WTC11 (cell line): ENCODE measurements at regions not wholly inside any gene's neighbourhood (a gene's known extent, or its start where the extent isn't known, plus 50 kb on each side); places are given as distances from the start of the nearest gene placed in this dataset.

Source experiments
- ATAC-seq: fragments of 200-7000 bp; cut with Tn5 transposase; 2 replicates; pipeline ENCODE4 v1.10.0; 2021; ENCODE audit warnings: mild to moderate bottlenecking, moderate library complexity
- CTCF ChIA-PET: fragments of 300-600 bp; sonication (Branson Sonifier 250); formaldehyde crosslinking; loops from one replicate; lab custom pipeline; 2021; ENCODE audit warnings: antibody characterized with exemption; lab: Charles Lee
- POLR2A ChIA-PET: fragments of 350-600 bp; sonication (Branson Sonifier 250); formaldehyde crosslinking; loops from one replicate; lab custom pipeline; 2021; ENCODE audit warnings: antibody characterized with exemption; lab: Charles Lee
- DNase-seq: peaks from one replicate; pipeline ENCODE4 v3.0.0; 2021; ENCODE audit warnings: low spot score
- H3K27ac Mint-ChIP-seq: 2 replicates; pipeline ENCODE4 v1.8.0; 2021; ENCODE audit warnings: mixed read lengths
- H3K27me3 Mint-ChIP-seq: 2 replicates; pipeline ENCODE4 v1.8.0; 2021; ENCODE audit warnings: low read depth, mild to moderate bottlenecking, moderate library complexity, mixed read lengths
- H3K36me3 Mint-ChIP-seq: 2 replicates; pipeline ENCODE4 v1.8.0; 2021; ENCODE audit warnings: mixed read lengths
- H3K4me1 Mint-ChIP-seq: 2 replicates; pipeline ENCODE4 v1.8.0; 2022; ENCODE audit warnings: mixed read lengths
- H3K4me3 Mint-ChIP-seq: 2 replicates; pipeline ENCODE4 v1.8.0; 2021; ENCODE audit warnings: mild to moderate bottlenecking, moderate library complexity, mixed read lengths
- H3K9me3 Mint-ChIP-seq: 2 replicates; pipeline ENCODE4 v1.8.0; 2021; ENCODE audit warnings: mixed read lengths
- ERG ChIP-seq: fragments of 250-450 bp; sonication (Bioruptor Pico); IDR thresholded peaks from 2 replicates; pipeline ENCODE4 v1.8.0; 2021; ENCODE audit warnings: mild to moderate bottlenecking
- ESRRA ChIP-seq: sonication (generic); formaldehyde crosslinking; IDR thresholded peaks from 2 replicates; pipeline ENCODE4 v1.8.1; 2022; ENCODE audit warnings: mild to moderate bottlenecking, missing genetic modification reagents, borderline replicate concordance
- GTF2I ChIP-seq: fragments of 250-450 bp; sonication (Bioruptor Pico); conservative IDR thresholded peaks from 2 replicates; pipeline ENCODE4 v1.4.0; 2021; ENCODE audit warnings: mild to moderate bottlenecking
- MYBL2 ChIP-seq: sonication (generic); formaldehyde crosslinking; IDR thresholded peaks from 2 replicates; pipeline ENCODE4 v1.8.1; 2023; ENCODE audit warnings: mild to moderate bottlenecking, moderate library complexity, missing genetic modification reagents
- NFATC4 ChIP-seq: fragments of 250-450 bp; sonication (Bioruptor Pico); IDR thresholded peaks from 2 replicates; pipeline ENCODE4 v1.9.0; 2021; ENCODE audit warnings: mild to moderate bottlenecking
- OVOL2 ChIP-seq: fragments of 250-450 bp; sonication (Bioruptor Pico); IDR thresholded peaks from 2 replicates; pipeline ENCODE4 v1.9.0; 2021; ENCODE audit warnings: mild to moderate bottlenecking, borderline replicate concordance
- RELA ChIP-seq: sonication (generic); formaldehyde crosslinking; IDR thresholded peaks from 2 replicates; pipeline ENCODE4 v1.8.1; 2022; ENCODE audit warnings: missing genetic modification reagents, mild to moderate bottlenecking, borderline replicate concordance
- SMAD3 ChIP-seq: sonication (generic); formaldehyde crosslinking; IDR thresholded peaks from 2 replicates; pipeline ENCODE4 v1.8.0; 2022; ENCODE audit warnings: missing genetic modification reagents, mild to moderate bottlenecking, borderline replicate concordance
- SMAD4 ChIP-seq: sonication (generic); formaldehyde crosslinking; IDR thresholded peaks from 2 replicates; pipeline ENCODE4 v1.8.0; 2022; ENCODE audit warnings: mild to moderate bottlenecking, missing genetic modification reagents
- STAT6 ChIP-seq: sonication (generic); formaldehyde crosslinking; conservative IDR thresholded peaks from 2 replicates; pipeline ENCODE4 v1.8.1; 2023; ENCODE audit warnings: mild to moderate bottlenecking, low read depth, missing genetic modification reagents, moderate library complexity
- ZNF219 ChIP-seq: sonication (generic); formaldehyde crosslinking; IDR thresholded peaks from 2 replicates; pipeline ENCODE4 v1.8.0; 2023; ENCODE audit warnings: missing genetic modification reagents, mild to moderate bottlenecking, borderline replicate concordance
- ZNF232 ChIP-seq: sonication (generic); formaldehyde crosslinking; IDR thresholded peaks from 2 replicates; pipeline ENCODE4 v1.8.0; 2022; ENCODE audit warnings: mild to moderate bottlenecking, missing genetic modification reagents
- ZNF396 ChIP-seq: fragments of 250-450 bp; sonication (Bioruptor Pico); IDR thresholded peaks from 2 replicates; pipeline ENCODE4 v1.8.0; 2021; ENCODE audit warnings: mild to moderate bottlenecking, moderate library complexity, borderline replicate concordance
- ZNF671 ChIP-seq: fragments of 250-450 bp; sonication (Bioruptor Pico); IDR thresholded peaks from 2 replicates; pipeline ENCODE4 v1.8.0; 2021; ENCODE audit warnings: mild to moderate bottlenecking
- TF ChIP-seq, protein P1 (sequence below): fragments of 250-450 bp; sonication (Bioruptor Pico); IDR thresholded peaks from 2 replicates; pipeline ENCODE4 v1.9.0; 2021; ENCODE audit warnings: moderate library complexity, mild to moderate bottlenecking, inconsistent platforms, borderline replicate concordance
- TF ChIP-seq, protein P2 (sequence below): fragments of 250-450 bp; sonication (Bioruptor Pico); IDR thresholded peaks from 2 replicates; pipeline ENCODE4 v2.1.2; 2022; ENCODE audit warnings: mild to moderate bottlenecking, moderate library complexity
- TF ChIP-seq, protein P3 (sequence below): fragments of 250-450 bp; sonication (Bioruptor Pico); conservative IDR thresholded peaks from 2 replicates; pipeline ENCODE4 v1.9.0; 2021; ENCODE audit warnings: mild to moderate bottlenecking
- TF ChIP-seq, protein P4 (sequence below): sonication (generic); formaldehyde crosslinking; IDR thresholded peaks from 2 replicates; pipeline ENCODE4 v1.8.1; 2022; ENCODE audit warnings: mild to moderate bottlenecking, moderate library complexity, missing genetic modification reagents

DNA sequence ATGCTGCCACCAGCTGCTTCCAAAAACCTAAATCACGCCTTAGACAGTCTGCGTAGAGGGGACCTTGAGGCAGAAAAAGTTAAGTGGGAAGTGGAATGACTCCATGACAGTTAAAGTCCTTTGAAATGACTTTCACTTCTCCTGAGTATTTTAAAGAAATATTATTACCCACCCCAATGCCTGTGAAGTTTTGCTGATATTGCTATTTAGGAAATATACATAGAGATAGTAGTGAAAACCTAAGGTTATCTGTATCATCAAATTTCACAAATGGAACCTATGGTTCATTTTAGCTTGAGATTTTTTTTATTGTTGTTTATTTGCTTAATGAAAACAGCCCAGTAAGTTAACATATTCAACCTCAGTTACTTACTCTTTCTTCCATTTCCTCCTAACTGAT is 182.1 kb upstream of the FBXL4 start (continued):
- TF ChIP-seq, protein P1, sequence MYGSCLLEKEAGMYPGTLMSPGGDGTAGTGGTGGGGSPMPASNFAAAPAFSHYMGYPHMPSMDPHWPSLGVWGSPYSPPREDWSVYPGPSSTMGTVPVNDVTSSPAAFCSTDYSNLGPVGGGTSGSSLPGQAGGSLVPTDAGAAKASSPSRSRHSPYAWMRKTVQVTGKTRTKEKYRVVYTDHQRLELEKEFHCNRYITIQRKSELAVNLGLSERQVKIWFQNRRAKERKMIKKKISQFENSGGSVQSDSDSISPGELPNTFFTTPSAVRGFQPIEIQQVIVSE: no peak
- TF ChIP-seq ZNF671 (CRISPR knock-in tag) (no peak), ZNF396 (no peak), RELA (CRISPR knock-in tag) (no peak), ZNF232 (no peak)
- TF ChIP-seq, all 79 proteins: peak for 0

DNA sequence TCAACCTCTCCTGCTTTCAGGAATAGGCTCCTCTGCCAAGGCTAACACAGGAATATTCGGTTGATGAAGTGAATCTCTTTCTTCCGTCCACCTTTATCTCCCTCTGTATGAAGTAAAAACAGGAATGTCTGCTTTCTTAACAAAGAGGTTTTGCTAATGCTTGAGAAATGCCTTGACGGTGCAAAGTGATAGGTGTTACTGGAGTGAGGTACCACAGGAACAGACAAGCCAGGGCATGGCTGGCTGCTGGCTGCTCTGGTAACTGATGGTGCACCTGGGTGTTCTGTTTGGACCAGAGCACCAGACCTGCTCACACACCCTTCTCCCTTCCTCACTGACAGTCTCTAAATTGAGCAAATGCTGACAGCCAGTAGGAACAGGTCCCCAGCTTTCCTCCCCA is 174.0 kb upstream of the FBXL4 start:
- ChIA-PET POLR2A (no interaction called here), CTCF (no interaction called here)
- Mint-ChIP-seq H3K27me3 (0 out of 2 replicates have a peak, but pooled peaks cover 3% of the 10 kb centered on the region), H3K4me1 (peaks cover 3% of the 10 kb centered on the region), H3K9me3 (no peaks in the 10 kb centered on the region), H3K27ac (no peak overlapping the region), H3K36me3 (no peaks in the 10 kb centered on the region), H3K4me3 (no peak overlapping the region)
- DNase-seq (no peak), ATAC-seq (no peak)
- TF ChIP-seq MYBL2: no peak
- no peak for TF ChIP-seq STAT6 (CRISPR knock-in tag)
- TF ChIP-seq ZNF219 (CRISPR knock-in tag): no peak
- TF ChIP-seq ESRRA: no peak
- no peak for TF ChIP-seq ERG
- TF ChIP-seq OVOL2 (CRISPR knock-in tag): no peak
- no peak for TF ChIP-seq NFATC4 (CRISPR knock-in tag)
- TF ChIP-seq, protein P2, sequence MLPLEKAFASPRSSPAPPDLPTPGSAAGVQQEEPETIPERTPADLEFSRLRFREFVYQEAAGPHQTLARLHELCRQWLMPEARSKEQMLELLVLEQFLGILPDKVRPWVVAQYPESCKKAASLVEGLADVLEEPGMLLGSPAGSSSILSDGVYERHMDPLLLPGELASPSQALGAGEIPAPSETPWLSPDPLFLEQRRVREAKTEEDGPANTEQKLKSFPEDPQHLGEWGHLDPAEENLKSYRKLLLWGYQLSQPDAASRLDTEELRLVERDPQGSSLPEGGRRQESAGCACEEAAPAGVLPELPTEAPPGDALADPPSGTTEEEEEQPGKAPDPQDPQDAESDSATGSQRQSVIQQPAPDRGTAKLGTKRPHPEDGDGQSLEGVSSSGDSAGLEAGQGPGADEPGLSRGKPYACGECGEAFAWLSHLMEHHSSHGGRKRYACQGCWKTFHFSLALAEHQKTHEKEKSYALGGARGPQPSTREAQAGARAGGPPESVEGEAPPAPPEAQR: no peak
- no peak for TF ChIP-seq SMAD4 (CRISPR knock-in tag)
- TF ChIP-seq, protein P3, sequence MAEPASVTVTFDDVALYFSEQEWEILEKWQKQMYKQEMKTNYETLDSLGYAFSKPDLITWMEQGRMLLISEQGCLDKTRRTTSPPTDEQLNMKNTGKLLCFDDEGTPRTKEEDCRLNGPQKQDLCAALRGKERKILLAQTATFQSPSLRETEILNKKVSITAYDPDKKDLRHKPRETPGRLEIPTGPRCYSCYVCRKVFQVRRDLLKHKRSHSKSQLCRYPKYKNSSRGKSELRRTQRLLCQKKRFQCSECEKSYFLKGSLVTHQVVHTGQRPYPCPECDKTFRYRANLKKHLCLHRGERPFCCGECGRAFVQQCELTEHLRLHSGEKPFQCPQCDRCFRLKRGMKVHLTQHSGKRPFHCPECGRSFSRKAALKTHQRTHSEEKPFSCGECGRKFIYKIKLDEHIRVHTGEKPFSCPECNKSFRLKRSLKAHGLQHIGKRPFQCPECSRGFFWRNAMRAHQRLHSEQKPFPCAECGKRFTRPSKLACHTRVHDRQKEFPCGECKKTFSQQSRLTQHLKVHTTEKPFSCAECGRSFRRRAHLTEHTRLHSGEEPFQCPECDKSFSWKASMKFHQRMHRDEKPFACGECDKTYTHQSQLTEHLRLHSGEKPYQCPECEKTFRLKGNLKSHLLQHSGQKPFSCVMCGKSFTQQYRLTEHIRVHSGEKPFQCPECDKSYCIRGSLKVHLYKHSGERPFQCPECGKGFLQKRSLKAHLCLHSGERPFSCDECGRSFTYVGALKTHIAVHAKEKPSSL (CRISPR knock-in tag): no peak
- TF ChIP-seq ZNF671 (CRISPR knock-in tag): no peak
- TF ChIP-seq SMAD3 (CRISPR knock-in tag): no peak
- TF ChIP-seq, protein P4, sequence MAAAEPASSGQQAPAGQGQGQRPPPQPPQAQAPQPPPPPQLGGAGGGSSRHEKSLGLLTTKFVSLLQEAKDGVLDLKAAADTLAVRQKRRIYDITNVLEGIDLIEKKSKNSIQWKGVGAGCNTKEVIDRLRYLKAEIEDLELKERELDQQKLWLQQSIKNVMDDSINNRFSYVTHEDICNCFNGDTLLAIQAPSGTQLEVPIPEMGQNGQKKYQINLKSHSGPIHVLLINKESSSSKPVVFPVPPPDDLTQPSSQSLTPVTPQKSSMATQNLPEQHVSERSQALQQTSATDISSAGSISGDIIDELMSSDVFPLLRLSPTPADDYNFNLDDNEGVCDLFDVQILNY: no peak
- no peak for TF ChIP-seq GTF2I
